ENCODE measurements at regions not wholly inside any gene's neighbourhood (a gene's known extent, or its start where the extent isn't known, plus 50 kb on each side); places are given as distances from the start of the nearest gene placed in this dataset.

DNA sequence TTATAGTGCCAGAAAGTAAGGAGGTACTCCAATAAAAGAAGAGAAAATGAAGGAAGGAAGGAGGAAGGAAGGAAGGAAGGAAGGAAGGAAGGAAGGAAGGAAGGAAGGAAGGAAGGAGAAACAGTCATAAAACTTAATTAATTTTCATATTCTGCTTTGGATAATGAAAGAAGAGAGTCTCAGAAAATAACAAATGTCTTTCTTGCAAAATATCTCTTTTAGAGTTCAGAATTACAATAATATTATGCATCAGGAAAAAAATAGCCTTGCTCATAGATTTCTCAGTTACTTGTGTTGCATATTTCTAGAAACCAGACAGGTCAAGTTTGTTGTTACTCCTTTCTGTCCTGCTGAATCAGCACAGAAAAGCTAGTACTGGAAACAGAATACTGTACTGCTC lies 130.1 kb upstream of the DKK2 start:
- BruUV-seq (replicated peaks): TSS peak; percentile 22
- TF ChIP-seq EZH2 (IDR thresholded peaks at IDR 0.05; ENCODE audit: borderline replicate concordance, low read depth, low read length, poor library complexity, severe bottlenecking): no peak
- TF ChIP-seq, protein P1, sequence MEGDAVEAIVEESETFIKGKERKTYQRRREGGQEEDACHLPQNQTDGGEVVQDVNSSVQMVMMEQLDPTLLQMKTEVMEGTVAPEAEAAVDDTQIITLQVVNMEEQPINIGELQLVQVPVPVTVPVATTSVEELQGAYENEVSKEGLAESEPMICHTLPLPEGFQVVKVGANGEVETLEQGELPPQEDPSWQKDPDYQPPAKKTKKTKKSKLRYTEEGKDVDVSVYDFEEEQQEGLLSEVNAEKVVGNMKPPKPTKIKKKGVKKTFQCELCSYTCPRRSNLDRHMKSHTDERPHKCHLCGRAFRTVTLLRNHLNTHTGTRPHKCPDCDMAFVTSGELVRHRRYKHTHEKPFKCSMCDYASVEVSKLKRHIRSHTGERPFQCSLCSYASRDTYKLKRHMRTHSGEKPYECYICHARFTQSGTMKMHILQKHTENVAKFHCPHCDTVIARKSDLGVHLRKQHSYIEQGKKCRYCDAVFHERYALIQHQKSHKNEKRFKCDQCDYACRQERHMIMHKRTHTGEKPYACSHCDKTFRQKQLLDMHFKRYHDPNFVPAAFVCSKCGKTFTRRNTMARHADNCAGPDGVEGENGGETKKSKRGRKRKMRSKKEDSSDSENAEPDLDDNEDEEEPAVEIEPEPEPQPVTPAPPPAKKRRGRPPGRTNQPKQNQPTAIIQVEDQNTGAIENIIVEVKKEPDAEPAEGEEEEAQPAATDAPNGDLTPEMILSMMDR (conservative IDR thresholded peaks at IDR 0.05; ENCODE audit: low read depth, low read length): no peak
- Histone ChIP-seq H3K27ac (ENCODE audit: low read depth, low read length, poor library complexity, severe bottlenecking) (peak overlapping the region; percentile 98), H3K4me3 (ENCODE audit: low read depth, low read length, poor library complexity, severe bottlenecking) (no peak overlapping the region), H3K4me1 (ENCODE audit: insufficient read depth, low read length, poor library complexity, severe bottlenecking) (peaks cover 25% of the 10 kb centered on the region), H3K27me3 (replicated peaks; ENCODE audit: insufficient read depth, low read depth, low read length, poor library complexity) (no peaks in the 10 kb centered on the region), H3K36me3 (ENCODE audit: insufficient read depth, low read length, poor library complexity, severe bottlenecking) (peaks cover 36% of the 10 kb centered on the region), H3K9me3 (ENCODE audit: low read depth, low read length, poor library complexity, severe bottlenecking) (peaks cover 29% of the 10 kb centered on the region)
- ChIA-PET POLR2A (ENCODE audit: low non-redundant PET) (interaction anchor here (1.0 kb wide), 1 partner anchor 225 kb away, joined by 3 read pairs; no protein-coding TSS in a partner anchor), CTCF (no interaction called here)
- DNase-seq (ENCODE audit: low spot score): peak; percentile 89
- intact Hi-C loops (cut with micrococcal nuclease; ENCODE audit: unreplicated experiment): loop anchor here (5.0 kb wide), 2 partner anchors 211 to 351 kb away; no protein-coding TSS in a partner anchor

DNA sequence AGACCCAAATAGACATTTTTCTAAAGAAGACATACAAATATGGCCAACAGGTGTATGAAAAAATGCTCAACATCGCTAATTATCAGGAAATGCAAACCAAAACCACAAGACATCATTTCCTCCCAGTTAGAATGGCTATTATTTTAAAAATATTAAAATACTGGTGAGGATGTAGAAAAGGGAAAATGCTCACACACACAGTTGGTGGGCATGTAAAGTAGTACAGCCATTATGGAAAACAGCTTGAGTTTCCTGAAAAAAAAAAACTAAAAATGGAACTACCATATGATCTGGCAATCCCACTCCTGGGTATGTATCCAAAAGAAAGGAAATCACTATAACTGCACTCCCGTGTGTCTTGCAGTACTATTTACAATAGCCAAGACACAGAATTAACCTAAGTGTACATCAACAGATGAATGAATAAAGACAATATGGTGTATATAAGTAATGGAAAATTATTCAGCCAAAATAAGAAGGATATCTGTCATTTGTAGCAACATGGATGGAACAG lies 128.9 kb upstream of the DKK2 start:
- Histone ChIP-seq H3K27ac (ENCODE audit: low read depth, low read length, poor library complexity, severe bottlenecking) (peak overlapping the region; percentile 98), H3K27me3 (replicated peaks; ENCODE audit: insufficient read depth, low read depth, low read length, poor library complexity) (no peaks in the 10 kb centered on the region), H3K9me3 (ENCODE audit: low read depth, low read length, poor library complexity, severe bottlenecking) (peaks cover 32% of the 10 kb centered on the region), H3K4me1 (ENCODE audit: insufficient read depth, low read length, poor library complexity, severe bottlenecking) (peaks cover 34% of the 10 kb centered on the region), H3K4me3 (ENCODE audit: low read depth, low read length, poor library complexity, severe bottlenecking) (no peak overlapping the region), H3K36me3 (ENCODE audit: insufficient read depth, low read length, poor library complexity, severe bottlenecking) (peaks cover 33% of the 10 kb centered on the region)
- TF ChIP-seq EZH2 (IDR thresholded peaks at IDR 0.05; ENCODE audit: borderline replicate concordance, low read depth, low read length, poor library complexity, severe bottlenecking): no peak
- TF ChIP-seq, protein P1 (conservative IDR thresholded peaks at IDR 0.05; ENCODE audit: low read depth, low read length): no peak
- intact Hi-C loops (cut with micrococcal nuclease; ENCODE audit: unreplicated experiment): loop anchor here (1.0 to 5.0 kb wide), 4 partner anchors 71 to 352 kb away; no protein-coding TSS in a partner anchor
- ChIA-PET POLR2A (ENCODE audit: low non-redundant PET) (interaction anchor here (0.6 to 0.7 kb wide), 2 partner anchors 465 to 498 kb away, joined by 3 to 4 read pairs; no protein-coding TSS in a partner anchor), CTCF (no interaction called here)
- DNase-seq (ENCODE audit: low spot score): peak; percentile 96
- no TSS peak for BruUV-seq (replicated peaks)

DNA sequence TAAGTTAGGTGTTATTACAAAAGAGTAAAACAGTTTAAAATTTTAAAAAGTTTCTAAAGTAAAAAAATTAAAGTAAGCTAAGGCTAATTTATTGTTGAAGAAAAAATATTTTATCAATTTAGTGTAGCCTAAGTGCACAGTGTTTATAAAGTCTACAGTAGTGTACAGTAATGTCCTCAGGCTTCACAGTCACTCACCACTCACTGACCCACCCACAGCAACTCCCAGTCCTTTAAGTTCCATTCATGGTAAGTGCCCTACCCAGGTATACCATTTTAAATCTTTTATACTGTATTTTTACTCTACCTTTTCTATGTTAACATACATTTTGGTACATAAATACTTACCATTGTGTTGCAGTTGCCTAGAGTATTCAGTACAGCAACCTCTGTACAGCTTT lies 120.3 kb upstream of the DKK2 start:
- no peak for DNase-seq (ENCODE audit: low spot score)
- intact Hi-C loops (cut with micrococcal nuclease; ENCODE audit: unreplicated experiment): no loop called here
- peaks cover 5% of the 10 kb centered on the region for H3K36me3 ChIP-seq (ENCODE audit: insufficient read depth, low read length, poor library complexity, severe bottlenecking)
- H3K27ac ChIP-seq (ENCODE audit: low read depth, low read length, poor library complexity, severe bottlenecking): peak overlapping the region; percentile 57
- TF ChIP-seq EZH2 (IDR thresholded peaks at IDR 0.05; ENCODE audit: borderline replicate concordance, low read depth, low read length, poor library complexity, severe bottlenecking): no peak
- peaks cover 6% of the 10 kb centered on the region for H3K9me3 ChIP-seq (ENCODE audit: low read depth, low read length, poor library complexity, severe bottlenecking)
- peaks cover 73% of the 10 kb centered on the region for H3K4me1 ChIP-seq (ENCODE audit: insufficient read depth, low read length, poor library complexity, severe bottlenecking)
- H3K4me3 ChIP-seq (ENCODE audit: low read depth, low read length, poor library complexity, severe bottlenecking): no peak overlapping the region
- ChIA-PET CTCF (no interaction called here), POLR2A (ENCODE audit: low non-redundant PET) (no interaction called here)
- no TSS peak for BruUV-seq (replicated peaks)
- H3K27me3 ChIP-seq (replicated peaks; ENCODE audit: insufficient read depth, low read depth, low read length, poor library complexity): no peaks in the 10 kb centered on the region

DNA sequence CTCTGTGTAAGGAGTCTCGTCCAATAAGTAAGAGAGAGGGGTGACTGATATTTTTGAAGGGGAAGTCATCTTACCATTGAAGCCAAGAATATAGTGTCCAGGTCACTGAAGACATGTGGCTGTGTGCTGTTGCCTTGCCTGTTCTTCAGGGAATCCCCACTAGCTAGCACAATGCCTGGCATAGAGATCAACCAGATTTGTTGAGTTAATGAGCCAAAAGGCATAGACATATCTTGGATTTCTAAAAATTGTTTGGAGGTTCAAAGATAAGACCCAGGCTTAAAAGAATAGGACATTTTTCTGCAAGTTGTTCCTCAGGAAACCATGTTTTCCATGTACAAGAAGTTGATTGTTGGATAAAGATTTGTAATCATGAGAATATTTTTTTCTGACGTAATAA lies 119.3 kb upstream of the DKK2 start:
- DNase-seq (ENCODE audit: low spot score): no peak
- no TSS peak for BruUV-seq (replicated peaks)
- Histone ChIP-seq H3K36me3 (ENCODE audit: insufficient read depth, low read length, poor library complexity, severe bottlenecking) (no peaks in the 10 kb centered on the region), H3K27ac (ENCODE audit: low read depth, low read length, poor library complexity, severe bottlenecking) (peak overlapping the region; percentile 84), H3K4me1 (ENCODE audit: insufficient read depth, low read length, poor library complexity, severe bottlenecking) (peaks cover 68% of the 10 kb centered on the region), H3K4me3 (ENCODE audit: low read depth, low read length, poor library complexity, severe bottlenecking) (no peak overlapping the region), H3K9me3 (ENCODE audit: low read depth, low read length, poor library complexity, severe bottlenecking) (no peaks in the 10 kb centered on the region), H3K27me3 (replicated peaks; ENCODE audit: insufficient read depth, low read depth, low read length, poor library complexity) (no peaks in the 10 kb centered on the region)
- intact Hi-C loops (cut with micrococcal nuclease; ENCODE audit: unreplicated experiment): no loop called here
- ChIA-PET CTCF (interaction anchor here (0.5 kb wide), 1 partner anchor 10 kb away, joined by 11 read pairs; no protein-coding TSS in a partner anchor), POLR2A (ENCODE audit: low non-redundant PET) (no interaction called here)
- TF ChIP-seq, protein P1 (conservative IDR thresholded peaks at IDR 0.05; ENCODE audit: low read depth, low read length): no peak
- TF ChIP-seq EZH2 (IDR thresholded peaks at IDR 0.05; ENCODE audit: borderline replicate concordance, low read depth, low read length, poor library complexity, severe bottlenecking): no peak

All from A673 (cell line).